ENCODE measurements at regions not wholly inside any gene's neighbourhood (a gene's known extent, or its start where the extent isn't known, plus 50 kb on each side); places are given as distances from the start of the nearest gene placed in this dataset.

GRCh38 chr5:2387634-2388325 lies 363.7 kb downstream of the IRX2 start:
- Histone ChIP-seq H3K4me2 (ENCODE audit: low read length) (no peak overlapping the region), H3K27ac (ENCODE audit: low read depth, low read length) (no peak overlapping the region), H3K9me3 (ENCODE audit: control insufficient read depth in 1 of 2, insufficient read depth in 1 of 2, low read depth in 1 of 2, low read length in 2 of 2) (peaks cover 0 to 5% of the 10 kb centered on the region in 2 experiments; a peak in 3 of 4 replicates), H3K9me2 (ENCODE audit: insufficient read depth) (no peaks in the 10 kb centered on the region), H3K4me1 (ENCODE audit: control insufficient read depth in 1 of 2, insufficient read depth in 2 of 2, low read length in 2 of 2) (no peaks in the 10 kb centered on the region), H3K79me2 (ENCODE audit: insufficient read depth, low read length) (no peaks in the 10 kb centered on the region), H3K27me3 (ENCODE audit: insufficient read depth, low read length) (no peaks in the 10 kb centered on the region), H3K9ac (ENCODE audit: low read length) (no peak overlapping the region), H4K20me1 (ENCODE audit: insufficient read depth) (no peaks in the 10 kb centered on the region), H2AFZ (ENCODE audit: low read depth, low read length, poor library complexity, severe bottlenecking) (no peak overlapping the region), H3K4me3 (replicated peaks in 1 of 2; ENCODE audit: low read depth in 1 of 2, low read length in 2 of 2) (no peak overlapping the region), H3K36me3 (ENCODE audit: control insufficient read depth in 1 of 2, insufficient read depth in 2 of 2, low read length in 2 of 2) (no peaks in the 10 kb centered on the region)
- BruUV-seq (replicated peaks): no TSS peak
- DNase-seq (ENCODE audit: low read depth, low spot score) (no peak), ATAC-seq (no peak)
- ChIA-PET CTCF (no interaction called here), RAD21 (ENCODE audit: low non-redundant PET in 1 of 2, low total read pairs in 2 of 2, uncharacterized antibody in 2 of 2, unreplicated experiment in 2 of 2) (no interaction called here), POLR2A (no interaction called here)
- intact Hi-C loops (cut with micrococcal nuclease): no loop called here
- TF ChIP-seq EZH2 (IDR thresholded peaks at IDR 0.05): no peak
- TF ChIP-seq SP1 (IDR thresholded peaks at IDR 0.05; ENCODE audit: low read depth): no peak

GRCh38 chr5:2387250-2387633 lies 364.2 kb downstream of the IRX2 start:
- Histone ChIP-seq H3K4me3 (replicated peaks in 1 of 2; ENCODE audit: low read depth in 1 of 2, low read length in 2 of 2) (no peak overlapping the region), H3K27me3 (ENCODE audit: insufficient read depth, low read length) (no peaks in the 10 kb centered on the region)
- CTCF ChIA-PET: no interaction called here
- TF ChIP-seq YY1 (IDR thresholded peaks at IDR 0.05; ENCODE audit: extremely low read depth, insufficient replicate concordance, low read depth, low read length) (no peak), ZBTB33 (IDR thresholded peaks at IDR 0.05; ENCODE audit: extremely low read depth, insufficient replicate concordance, low read length) (no peak), SRF (IDR thresholded peaks at IDR 0.05; ENCODE audit: low read depth) (no peak), EZH2phosphoT487 (IDR thresholded peaks at IDR 0.05; ENCODE audit: borderline replicate concordance) (no peak), POLR2A (IDR thresholded peaks at IDR 0.05; ENCODE audit: borderline replicate concordance, extremely low read depth, insufficient read depth, insufficient read length) (no peak), ZFX (IDR thresholded peaks at IDR 0.05) (no peak), EZH2 (IDR thresholded peaks at IDR 0.05) (no peak), SIN3A (IDR thresholded peaks at IDR 0.05; ENCODE audit: low read depth) (no peak), TCF7L2 (IDR thresholded peaks at IDR 0.05; ENCODE audit: borderline replicate concordance, extremely low read depth, insufficient read depth, insufficient read length) (no peak), REST (IDR thresholded peaks at IDR 0.05; ENCODE audit: low read depth) (no peak), POLR2AphosphoS5 (IDR thresholded peaks at IDR 0.05; ENCODE audit: low read depth, low read length) (no peak), MAX (IDR thresholded peaks at IDR 0.05) (no peak), ELF1 (IDR thresholded peaks at IDR 0.05; ENCODE audit: borderline replicate concordance, low read depth) (no peak), FOSL1 (IDR thresholded peaks at IDR 0.05; ENCODE audit: low read depth) (no peak), EGR1 (IDR thresholded peaks at IDR 0.05; ENCODE audit: low read depth) (no peak), SP1 (IDR thresholded peaks at IDR 0.05; ENCODE audit: low read depth) (no peak)

More at GRCh38 chr5:2387250-2387633, 364.2 kb downstream of the IRX2 start:
- H3K4me1 ChIP-seq (ENCODE audit: control insufficient read depth in 1 of 2, insufficient read depth in 2 of 2, low read length in 2 of 2): no peaks in the 10 kb centered on the region
- intact Hi-C loops (cut with micrococcal nuclease): no loop called here
- H3K79me2 ChIP-seq (ENCODE audit: insufficient read depth, low read length): no peaks in the 10 kb centered on the region
- peaks cover 0 to 9% of the 10 kb centered on the region in 2 experiments; a peak in 3 of 4 replicates for H3K9me3 ChIP-seq (ENCODE audit: control insufficient read depth in 1 of 2, insufficient read depth in 1 of 2, low read depth in 1 of 2, low read length in 2 of 2)
- no peak overlapping the region for H2AFZ ChIP-seq (ENCODE audit: low read depth, low read length, poor library complexity, severe bottlenecking)
- no peak for DNase-seq (ENCODE audit: low read depth, low spot score)
- H3K4me2 ChIP-seq (ENCODE audit: low read length): no peak overlapping the region
- no peaks in the 10 kb centered on the region for H3K9me2 ChIP-seq (ENCODE audit: insufficient read depth)
- no TSS peak for BruUV-seq (replicated peaks)
- H3K27ac ChIP-seq (ENCODE audit: low read depth, low read length): no peak overlapping the region
- H4K20me1 ChIP-seq (ENCODE audit: insufficient read depth): no peaks in the 10 kb centered on the region
- POLR2A ChIA-PET: no interaction called here
- RAD21 ChIA-PET (ENCODE audit: low non-redundant PET in 1 of 2, low total read pairs in 2 of 2, uncharacterized antibody in 2 of 2, unreplicated experiment in 2 of 2): no interaction called here
- H3K9ac ChIP-seq (ENCODE audit: low read length): no peak overlapping the region
- no peaks in the 10 kb centered on the region for H3K36me3 ChIP-seq (ENCODE audit: control insufficient read depth in 1 of 2, insufficient read depth in 2 of 2, low read length in 2 of 2)
- no peak for ATAC-seq

All from HCT116 (cell line).